Lower lobe of right lung (tissue), 2 donors: ENCODE measurements at regions not wholly inside any gene's neighbourhood (a gene's known extent, or its start where the extent isn't known, plus 50 kb on each side); places are given as distances from the start of the nearest gene placed in this dataset.

Experiments
- ATAC-seq, 2 donors: fragments of 200-7000 bp; cut with Tn5 transposase; one replicate each; pipeline ENCODE4 v1.9.1; 2020 to 2022; ENCODE audit warnings: mild to moderate bottlenecking in 2 of 2, moderate library complexity in 2 of 2
- DNase-seq: peaks from one replicate; pipeline ENCODE4 v3.0.0-alpha.2; 2020
- H3K27ac ChIP-seq: fragments of 200-600 bp; one replicate; pipeline ENCODE4 v1.8.0; 2022
- H3K27me3 ChIP-seq: fragments of 200-600 bp; one replicate; pipeline ENCODE4 v1.8.0; 2022; ENCODE audit warnings: low read depth
- H3K36me3 ChIP-seq: fragments of 200-600 bp; one replicate; pipeline ENCODE4 v1.8.0; 2022; ENCODE audit warnings: mild to moderate bottlenecking
- H3K4me1 ChIP-seq: fragments of 200-600 bp; one replicate; pipeline ENCODE4 v1.8.0; 2022
- H3K4me3 ChIP-seq: fragments of 200-600 bp; one replicate; pipeline ENCODE4 v1.8.0; 2022; ENCODE audit warnings: mild to moderate bottlenecking
- H3K9me3 ChIP-seq: fragments of 200-600 bp; one replicate; pipeline ENCODE4 v1.8.0; 2022
- CTCF ChIP-seq: fragments of 200-600 bp; IDR thresholded peaks from one replicate; pipeline ENCODE4 v1.8.0; 2022; ENCODE audit warnings: antibody characterized with exemption, mild to moderate bottlenecking
- intact Hi-C: fragments of 100-400 bp; cut with DNase I; formaldehyde crosslinking; loops from one replicate; pipeline ENCODE4 v1.11.0; 2022
- donor health status: DM: no; HTN: yes; CAD: no; lungs with severe emphysema.

DNA sequence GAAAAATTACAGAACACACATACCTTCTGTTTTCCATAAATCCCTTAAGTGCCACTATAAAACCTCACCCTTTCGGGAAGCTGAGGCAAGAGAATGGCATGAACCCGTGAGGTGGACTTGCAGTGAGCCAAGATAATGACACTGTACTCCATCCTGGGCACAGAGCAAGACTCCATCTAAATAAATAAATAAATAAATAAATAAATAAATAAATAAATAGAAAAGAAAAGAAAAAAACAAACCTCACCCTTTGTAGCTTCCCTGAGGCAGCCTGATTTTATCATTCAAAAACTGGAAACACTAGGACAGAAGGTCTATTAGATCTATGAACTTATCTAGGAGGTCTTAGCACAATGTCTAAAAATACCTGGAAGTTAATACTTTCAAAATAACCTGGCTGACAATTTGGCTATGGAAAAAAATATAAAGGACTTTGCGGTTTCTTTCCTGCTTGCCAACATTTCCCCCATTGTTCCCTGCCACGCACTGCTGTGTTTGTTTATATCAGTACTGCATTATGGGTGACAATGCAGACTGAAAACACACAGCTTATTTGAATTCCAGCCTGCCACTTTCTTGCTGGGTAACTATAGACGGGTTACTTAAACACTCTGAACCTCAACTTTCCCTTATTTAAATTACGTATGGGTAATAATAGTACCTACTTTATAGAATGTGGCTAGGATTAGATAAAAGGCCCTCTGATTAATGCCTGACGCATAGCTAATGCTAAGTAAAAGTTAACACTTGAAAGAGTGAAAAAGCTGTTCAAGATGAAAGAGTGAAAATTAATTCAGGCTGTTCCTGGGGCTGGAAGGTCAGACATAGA, 313.0 kb downstream of the RDH14 start:
- Histone ChIP-seq H3K4me3 (no peak overlapping the region), H3K27ac (no peak overlapping the region), H3K36me3 (no peaks in the 10 kb centered on the region), H3K4me1 (no peaks in the 10 kb centered on the region), H3K9me3 (no peaks in the 10 kb centered on the region), H3K27me3 (no peaks in the 10 kb centered on the region)
- ATAC-seq (no peak), DNase-seq (no peak)
- intact Hi-C loops = no loop called here
- TF ChIP-seq CTCF = no peak

GRCh38 chr2:18245375-18245774, 315.1 kb downstream of the RDH14 start:
- intact Hi-C loops = no loop called here
- no peaks in the 10 kb centered on the region for H3K4me1 ChIP-seq
- H3K4me3 ChIP-seq = no peak overlapping the region
- no peak overlapping the region for H3K27ac ChIP-seq
- DNase-seq = no peak
- ATAC-seq = no peak
- TF ChIP-seq CTCF = no peak
- H3K9me3 ChIP-seq = no peaks in the 10 kb centered on the region
- no peaks in the 10 kb centered on the region for H3K36me3 ChIP-seq
- no peaks in the 10 kb centered on the region for H3K27me3 ChIP-seq

- DNase-seq (no peak), ATAC-seq (no peak)
- Histone ChIP-seq H3K4me1 (no peaks in the 10 kb centered on the region), H3K27ac (no peak overlapping the region), H3K9me3 (no peaks in the 10 kb centered on the region), H3K27me3 (no peaks in the 10 kb centered on the region), H3K4me3 (no peak overlapping the region), H3K36me3 (no peaks in the 10 kb centered on the region)
- intact Hi-C loops = no loop called here
- no peak for TF ChIP-seq CTCF
Observed at GRCh38 chr2:18244845-18245244, 315.6 kb downstream of the RDH14 start.

DNA sequence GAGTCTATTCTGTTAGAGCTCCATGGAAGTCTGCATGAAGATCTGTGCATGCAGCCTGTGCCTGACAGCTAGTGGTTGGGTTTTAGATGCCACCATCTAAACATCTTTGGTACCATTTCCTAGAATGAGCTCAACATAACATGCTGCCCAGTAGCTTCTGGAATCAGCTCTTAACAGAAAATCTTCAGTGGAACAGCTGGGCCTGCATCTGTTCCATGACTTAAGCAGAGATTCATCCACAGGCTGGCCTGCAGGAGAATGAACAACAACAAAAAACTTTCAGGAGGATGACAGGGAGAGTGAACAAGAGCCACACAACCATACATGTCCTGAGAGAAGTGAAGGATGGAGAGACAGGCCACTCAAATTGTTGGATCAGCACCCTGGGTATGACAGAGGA, 316.6 kb downstream of the RDH14 start:
- no peak for TF ChIP-seq CTCF
- no peak for ATAC-seq
- intact Hi-C loops = no loop called here

GRCh38 chr2:18242716-18243115, 317.7 kb downstream of the RDH14 start:
- intact Hi-C loops = no loop called here
- no peaks in the 10 kb centered on the region for H3K4me1 ChIP-seq
- no peak for TF ChIP-seq CTCF
- H3K9me3 ChIP-seq = no peaks in the 10 kb centered on the region
- H3K36me3 ChIP-seq = no peaks in the 10 kb centered on the region
- H3K27ac ChIP-seq = no peak overlapping the region
- no peak overlapping the region for H3K4me3 ChIP-seq
- no peak for DNase-seq
- no peaks in the 10 kb centered on the region for H3K27me3 ChIP-seq
- ATAC-seq = no peak

More for the DNA sequence above, 316.6 kb downstream of the RDH14 start:
- no peaks in the 10 kb centered on the region for H3K36me3 ChIP-seq
- no peak overlapping the region for H3K27ac ChIP-seq
- no peaks in the 10 kb centered on the region for H3K9me3 ChIP-seq
- H3K4me3 ChIP-seq = no peak overlapping the region
- no peaks in the 10 kb centered on the region for H3K27me3 ChIP-seq
- no peaks in the 10 kb centered on the region for H3K4me1 ChIP-seq
- no peak for DNase-seq
